Lung (tissue), 11 donors: ENCODE measurements at regions not wholly inside any gene's neighbourhood (a gene's known extent, or its start where the extent isn't known, plus 50 kb on each side); places are given as distances from the start of the nearest gene placed in this dataset.

Experiments used
- ATAC-seq: fragments of 200-7000 bp; cut with Tn5 transposase; one replicate; pipeline ENCODE4 v1.9.1; 2020; ENCODE audit warnings: moderate number of reproducible peaks; ENCODE audit not compliant: insufficient read depth, low FRiP score
- DNase-seq, 3 donors: peaks; one replicate each; pipeline ENCODE4 v3.0.0-alpha.2; 2013 to 2017
- H3K27ac ChIP-seq, 2 donors: one replicate each; pipeline ENCODE4 v1.5.1; 2013; ENCODE audit warnings: mild to moderate bottlenecking in 2 of 2, moderate library complexity in 2 of 2, control low read depth in 1 of 2, inconsistent platforms in 1 of 2, low read depth in 1 of 2, low read length in 1 of 2
- H3K27me3 ChIP-seq, 3 donors: one replicate each; pipeline ENCODE4 v1.5.1; 2013; ENCODE audit warnings: low read length in 2 of 3; ENCODE audit not compliant: control insufficient read depth in 3 of 3, insufficient read depth in 3 of 3
- H3K36me3 ChIP-seq, 4 donors: one replicate each; pipeline ENCODE4 v1.5.1; 2013; ENCODE audit warnings: low read length in 4 of 4, mild to moderate bottlenecking in 1 of 4, moderate library complexity in 1 of 4; ENCODE audit not compliant: control insufficient read depth in 4 of 4, insufficient read depth in 4 of 4
- H3K4me1 ChIP-seq, 5 donors: one replicate each; pipeline ENCODE4 v1.5.1; 2013; ENCODE audit warnings: low read length in 5 of 5, mild to moderate bottlenecking in 2 of 5, moderate library complexity in 1 of 5; ENCODE audit not compliant: control insufficient read depth in 5 of 5, insufficient read depth in 5 of 5
- H3K4me3 ChIP-seq: one replicate; pipeline ENCODE4 v1.5.1; 2013; ENCODE audit warnings: mild to moderate bottlenecking, control low read depth, moderate library complexity
- H3K9ac ChIP-seq, 2 donors: one replicate each; pipeline ENCODE4 v1.5.1; 2013; ENCODE audit warnings: low read length in 2 of 2, control low read depth in 1 of 2; ENCODE audit not compliant: insufficient read depth in 1 of 2
- H3K9me3 ChIP-seq, 4 donors: one replicate each; pipeline ENCODE4 v1.5.1; 2013; ENCODE audit warnings: low read length in 3 of 4, mild to moderate bottlenecking in 1 of 4, moderate library complexity in 1 of 4; ENCODE audit not compliant: control insufficient read depth in 4 of 4, insufficient read depth in 3 of 4
- WGBS, 2 donors: extraction: QIAGEN DNeasy Blood & Tissue Kit; methylation state at CpG; one replicate each; pipeline ENCODE4 v1.1.7; 2013; 5-methylcytosine and 5-hydroxymethylcytosine counted together
- TF ChIP-seq, protein P1 (sequence below): IDR thresholded peaks from 2 replicates; pipeline ENCODE4 v1.5.1; 2012; ENCODE audit warnings: mild to moderate bottlenecking; ENCODE audit errors: control extremely low read depth, extremely low read depth
- donor health status: control.
- donor health status: control.
- donor health status: Bipolar disorder and iron deficiency.
- donor health status: healthy.
- donor health status: DM: yes; HTN: yes; CAD: no.

DNA sequence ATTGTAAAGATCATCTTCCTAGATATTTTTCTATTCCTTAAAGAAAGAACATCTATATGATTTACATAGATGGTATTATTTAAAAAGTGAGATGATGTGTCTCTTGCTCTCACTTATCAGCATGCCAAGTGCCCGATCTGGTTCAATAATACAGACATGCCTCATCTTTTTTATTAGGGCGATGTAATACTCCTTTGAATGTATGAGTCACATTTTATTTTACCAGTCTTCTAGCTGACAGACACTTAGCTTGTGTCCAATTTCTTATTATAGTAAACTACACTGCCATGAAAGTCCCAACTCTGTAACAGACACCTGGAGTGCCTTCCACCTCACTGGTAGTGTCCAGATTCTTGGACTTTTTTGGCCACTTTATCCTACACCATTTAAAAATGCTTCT, 586.6 kb upstream of the BTBD3 start:
- 64 to 90% methylated on average over 2 of the region's 2 CpGs for WGBS, 2 donors
- Histone ChIP-seq H3K36me3 (no peaks in the 10 kb centered on the region), H3K27ac (no peak overlapping the region), H3K4me1 (peaks cover 0 to 11% (median 0%) of the 10 kb centered on the region in 5 donors), H3K9ac (no peak overlapping the region), H3K4me3 (no peak overlapping the region), H3K27me3 (no peaks in the 10 kb centered on the region), H3K9me3 (no peaks in the 10 kb centered on the region)
- no peak for ATAC-seq
- no peak for DNase-seq
- TF ChIP-seq, protein P1, sequence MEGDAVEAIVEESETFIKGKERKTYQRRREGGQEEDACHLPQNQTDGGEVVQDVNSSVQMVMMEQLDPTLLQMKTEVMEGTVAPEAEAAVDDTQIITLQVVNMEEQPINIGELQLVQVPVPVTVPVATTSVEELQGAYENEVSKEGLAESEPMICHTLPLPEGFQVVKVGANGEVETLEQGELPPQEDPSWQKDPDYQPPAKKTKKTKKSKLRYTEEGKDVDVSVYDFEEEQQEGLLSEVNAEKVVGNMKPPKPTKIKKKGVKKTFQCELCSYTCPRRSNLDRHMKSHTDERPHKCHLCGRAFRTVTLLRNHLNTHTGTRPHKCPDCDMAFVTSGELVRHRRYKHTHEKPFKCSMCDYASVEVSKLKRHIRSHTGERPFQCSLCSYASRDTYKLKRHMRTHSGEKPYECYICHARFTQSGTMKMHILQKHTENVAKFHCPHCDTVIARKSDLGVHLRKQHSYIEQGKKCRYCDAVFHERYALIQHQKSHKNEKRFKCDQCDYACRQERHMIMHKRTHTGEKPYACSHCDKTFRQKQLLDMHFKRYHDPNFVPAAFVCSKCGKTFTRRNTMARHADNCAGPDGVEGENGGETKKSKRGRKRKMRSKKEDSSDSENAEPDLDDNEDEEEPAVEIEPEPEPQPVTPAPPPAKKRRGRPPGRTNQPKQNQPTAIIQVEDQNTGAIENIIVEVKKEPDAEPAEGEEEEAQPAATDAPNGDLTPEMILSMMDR, result no peak

DNA sequence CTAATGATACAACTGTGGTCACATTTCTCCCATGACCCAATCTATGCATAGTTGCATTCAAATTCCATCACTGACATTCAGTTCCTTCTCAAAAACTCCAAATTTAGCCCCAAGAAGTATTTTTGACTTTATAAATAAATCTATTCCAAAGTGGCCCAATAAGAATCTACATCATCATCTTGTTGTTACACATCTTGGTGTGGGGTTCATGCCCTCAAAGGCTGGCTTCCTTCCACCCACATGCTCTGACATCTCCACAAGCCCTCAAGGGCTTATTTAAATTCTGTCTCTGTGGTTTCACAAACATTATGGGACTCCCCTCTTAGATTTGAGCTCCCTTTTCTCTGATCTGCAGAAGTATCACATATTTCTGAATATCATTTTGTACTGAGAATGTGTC, 585.3 kb upstream of the BTBD3 start:
- H3K9me3 ChIP-seq, result no peaks in the 10 kb centered on the region
- H3K9ac ChIP-seq, result no peak overlapping the region
- no peak overlapping the region for H3K4me3 ChIP-seq
- H3K27ac ChIP-seq, result no peak overlapping the region
- no peaks in the 10 kb centered on the region for H3K36me3 ChIP-seq
- ATAC-seq (no peak), DNase-seq (no peak)
- H3K4me1 ChIP-seq, result peaks cover 0 to 14% (median 0%) of the 10 kb centered on the region in 5 donors
- H3K27me3 ChIP-seq, result no peaks in the 10 kb centered on the region
- TF ChIP-seq, protein P1, result no peak

DNA sequence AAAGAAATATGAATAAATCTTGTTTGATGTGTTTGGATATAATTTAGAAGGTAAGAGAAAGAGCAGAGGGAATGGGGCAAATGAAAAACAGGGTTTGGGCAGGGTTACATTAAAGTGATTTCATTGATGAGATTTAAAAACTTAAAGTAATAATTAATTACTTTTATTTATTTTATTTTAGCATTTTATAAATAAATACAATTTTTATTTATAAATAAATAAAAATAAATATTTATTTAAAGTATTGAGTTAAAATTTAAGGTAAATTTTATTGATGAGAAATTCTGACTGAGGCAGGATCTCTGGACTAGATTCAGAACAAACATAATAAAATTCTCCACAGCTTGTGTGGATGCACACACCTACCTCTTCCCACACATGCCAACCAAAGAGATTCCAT, 584.1 kb upstream of the BTBD3 start:
- Histone ChIP-seq H3K36me3 (no peaks in the 10 kb centered on the region), H3K9ac (no peak overlapping the region), H3K4me1 (peaks cover 0 to 14% (median 0%) of the 10 kb centered on the region in 5 donors), H3K27me3 (no peaks in the 10 kb centered on the region), H3K9me3 (no peaks in the 10 kb centered on the region), H3K4me3 (no peak overlapping the region), H3K27ac (no peak overlapping the region)
- no peak for DNase-seq
- ATAC-seq, result no peak
- TF ChIP-seq, protein P1, result no peak

DNA sequence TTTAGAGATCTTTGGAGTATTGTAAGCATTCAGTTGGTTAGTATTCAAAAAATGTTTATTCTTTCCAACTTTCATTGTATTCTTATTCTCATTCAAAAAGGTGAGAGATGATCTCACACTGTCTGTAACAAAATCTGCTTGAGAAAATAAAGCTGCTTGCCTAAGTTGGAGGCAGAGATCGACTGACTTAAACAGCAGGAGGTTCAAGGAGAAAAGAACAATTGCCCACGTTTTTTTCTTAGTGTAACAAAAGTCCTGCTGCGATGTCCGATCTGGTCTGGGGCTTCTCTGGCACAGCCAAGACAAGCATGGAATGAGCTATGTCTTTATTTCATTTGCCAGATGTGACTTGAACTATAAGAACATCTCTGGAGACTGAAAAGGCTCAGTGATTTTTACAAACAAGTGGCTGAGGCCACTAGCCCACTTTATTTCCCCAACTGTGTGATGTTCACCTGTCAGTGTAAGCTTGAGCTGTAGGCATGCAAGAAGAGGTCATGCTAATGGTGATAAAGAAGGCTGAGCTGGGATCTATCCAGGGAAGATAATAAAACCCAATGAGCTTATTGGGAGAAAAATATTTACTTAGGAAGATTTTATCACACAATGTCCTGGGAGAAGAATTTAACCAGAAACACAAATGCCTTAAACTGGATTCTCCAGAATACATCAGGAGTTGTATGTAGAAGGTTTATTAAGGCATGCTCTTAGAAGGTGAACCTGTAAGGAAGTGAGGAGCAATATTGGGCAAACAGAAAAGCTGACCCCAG, 580.1 kb upstream of the BTBD3 start:
- DNase-seq (no peak), ATAC-seq (no peak)
- H3K27me3 ChIP-seq, result no peaks in the 10 kb centered on the region
- 61 to 74% methylated on average over 4 of the region's 4 CpGs for WGBS, 2 donors
- no peaks in the 10 kb centered on the region for H3K9me3 ChIP-seq
- peaks cover 0 to 14% (median 0%) of the 10 kb centered on the region in 5 donors for H3K4me1 ChIP-seq
- no peak overlapping the region for H3K4me3 ChIP-seq
- H3K9ac ChIP-seq, result no peak overlapping the region
- TF ChIP-seq, protein P1, result no peak
- H3K27ac ChIP-seq, result no peak overlapping the region
- H3K36me3 ChIP-seq, result no peaks in the 10 kb centered on the region
